ENCODE measurements at regions not wholly inside any gene's neighbourhood (a gene's known extent, or its start where the extent isn't known, plus 50 kb on each side); places are given as distances from the start of the nearest gene placed in this dataset.

DNA sequence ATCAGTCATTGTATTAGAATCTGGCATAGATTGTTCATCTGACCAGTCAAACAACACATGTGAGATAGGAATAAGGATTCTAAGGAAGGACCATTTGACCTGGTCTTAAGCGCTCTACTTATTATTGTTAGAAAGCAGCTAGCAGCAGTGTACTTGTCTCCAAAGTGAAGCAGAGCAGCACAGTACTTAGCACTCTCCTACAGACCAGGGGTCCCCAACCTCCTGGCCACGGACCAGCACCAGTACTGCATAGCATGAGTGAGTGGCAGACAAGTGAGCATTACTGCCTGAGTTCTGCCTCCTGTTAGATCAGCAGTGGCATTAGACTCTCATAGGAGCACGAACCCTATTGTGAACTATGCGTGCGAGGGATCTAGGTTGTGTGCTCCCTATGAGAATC is 135.9 kb upstream of the SPRY1 start:
- peaks cover 7% of the 10 kb centered on the region for H3K36me3 Mint-ChIP-seq (ENCODE audit: low read depth)
- no peaks in the 10 kb centered on the region for H3K4me1 Mint-ChIP-seq
- H3K9me3 Mint-ChIP-seq, result no peaks in the 10 kb centered on the region
- ChIA-PET CTCF (no interaction called here), POLR2A (no interaction called here)
- H3K27me3 Mint-ChIP-seq, result no peaks in the 10 kb centered on the region
- no peak for DNase-seq
- no peak overlapping the region for H3K4me3 Mint-ChIP-seq
- no peak overlapping the region for H3K27ac Mint-ChIP-seq

DNA sequence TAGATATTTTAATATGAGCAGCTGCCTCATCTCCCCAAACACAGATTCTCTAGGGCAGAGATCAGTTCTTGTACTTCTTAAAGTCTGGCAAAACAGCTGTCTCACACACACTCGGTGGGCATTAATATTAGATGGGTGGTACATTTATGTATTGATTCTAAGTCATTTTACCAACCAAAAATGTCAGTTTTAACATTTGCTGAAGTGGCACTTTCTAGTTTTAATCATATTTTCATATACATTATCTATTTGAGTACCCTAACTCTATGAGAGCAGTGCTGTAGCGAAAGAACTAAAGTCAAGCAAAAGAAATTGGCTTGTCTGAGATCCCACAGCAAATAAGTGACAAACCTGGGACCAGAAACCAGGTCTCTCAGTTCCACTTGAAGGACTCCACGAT is 134.5 kb upstream of the SPRY1 start:
- Mint-ChIP-seq H3K4me3 (no peak overlapping the region), H3K36me3 (ENCODE audit: low read depth) (peaks cover 5% of the 10 kb centered on the region), H3K4me1 (no peaks in the 10 kb centered on the region), H3K9me3 (no peaks in the 10 kb centered on the region), H3K27ac (no peak overlapping the region), H3K27me3 (no peaks in the 10 kb centered on the region)
- no peak for DNase-seq
- CTCF ChIA-PET, result no interaction called here
- POLR2A ChIA-PET, result no interaction called here

- ChIA-PET POLR2A (no interaction called here), CTCF (no interaction called here)
- H3K27me3 Mint-ChIP-seq, result no peaks in the 10 kb centered on the region
- no peak overlapping the region for H3K27ac Mint-ChIP-seq
- H3K4me1 Mint-ChIP-seq, result no peaks in the 10 kb centered on the region
- DNase-seq, result no peak
- H3K9me3 Mint-ChIP-seq, result no peaks in the 10 kb centered on the region
- H3K36me3 Mint-ChIP-seq (ENCODE audit: low read depth), result peaks cover 2% of the 10 kb centered on the region
- no peak overlapping the region for H3K4me3 Mint-ChIP-seq
These were observed 131.2 kb upstream of the SPRY1 start for GRCh38 chr4:123265443-123265842.

GRCh38 chr4:123266221-123266620 is 130.4 kb upstream of the SPRY1 start:
- ChIA-PET CTCF (no interaction called here), POLR2A (no interaction called here)
- no peak overlapping the region for H3K27ac Mint-ChIP-seq
- no peaks in the 10 kb centered on the region for H3K27me3 Mint-ChIP-seq
- DNase-seq, result no peak
- no peak overlapping the region for H3K4me3 Mint-ChIP-seq
- H3K36me3 Mint-ChIP-seq (ENCODE audit: low read depth), result peaks cover under 1% of the 10 kb centered on the region
- no peaks in the 10 kb centered on the region for H3K9me3 Mint-ChIP-seq
- H3K4me1 Mint-ChIP-seq, result no peaks in the 10 kb centered on the region

- H3K27ac Mint-ChIP-seq, result no peak overlapping the region
- H3K4me3 Mint-ChIP-seq, result no peak overlapping the region
- no peaks in the 10 kb centered on the region for H3K4me1 Mint-ChIP-seq
- no peaks in the 10 kb centered on the region for H3K27me3 Mint-ChIP-seq
- ChIA-PET CTCF (no interaction called here), POLR2A (no interaction called here)
- no peak for DNase-seq
- no peaks in the 10 kb centered on the region for H3K9me3 Mint-ChIP-seq
- no peaks in the 10 kb centered on the region for H3K36me3 Mint-ChIP-seq (ENCODE audit: low read depth)
These were observed 117.8 kb upstream of the SPRY1 start for GRCh38 chr4:123278755-123279154.

- DNase-seq, result no peak
- Mint-ChIP-seq H3K27me3 (no peaks in the 10 kb centered on the region), H3K9me3 (no peaks in the 10 kb centered on the region), H3K4me3 (no peak overlapping the region), H3K4me1 (no peaks in the 10 kb centered on the region), H3K36me3 (ENCODE audit: low read depth) (no peaks in the 10 kb centered on the region), H3K27ac (no peak overlapping the region)
- CTCF ChIA-PET, result no interaction called here
- POLR2A ChIA-PET, result no interaction called here
These were observed 113.2 kb upstream of the SPRY1 start for GRCh38 chr4:123283371-123283895.

DNA sequence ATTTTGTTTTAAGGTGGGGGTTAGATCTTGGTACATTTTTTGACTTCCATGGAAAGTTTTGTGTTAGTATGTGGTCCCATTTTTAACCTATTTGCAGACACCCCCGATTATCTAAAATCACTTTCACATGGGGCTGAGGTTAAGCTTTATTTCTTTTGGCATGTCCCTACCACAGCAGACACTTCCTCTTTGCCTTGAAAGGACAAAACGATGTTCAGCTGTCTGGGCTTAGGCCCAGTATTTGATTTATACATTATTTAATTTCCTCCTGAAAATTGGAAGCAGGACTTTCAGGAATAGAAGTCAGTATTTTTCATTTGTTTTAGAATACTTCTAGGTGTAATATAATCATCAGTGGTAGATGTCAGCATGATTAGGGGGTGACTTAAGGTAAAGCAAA is 112.4 kb upstream of the SPRY1 start:
- Mint-ChIP-seq H3K27me3 (no peaks in the 10 kb centered on the region), H3K36me3 (ENCODE audit: low read depth) (no peaks in the 10 kb centered on the region), H3K9me3 (peaks cover 2% of the 10 kb centered on the region), H3K4me3 (no peak overlapping the region), H3K4me1 (no peaks in the 10 kb centered on the region), H3K27ac (no peak overlapping the region)
- POLR2A ChIA-PET, result no interaction called here
- CTCF ChIA-PET, result no interaction called here
- no peak for DNase-seq

DNA sequence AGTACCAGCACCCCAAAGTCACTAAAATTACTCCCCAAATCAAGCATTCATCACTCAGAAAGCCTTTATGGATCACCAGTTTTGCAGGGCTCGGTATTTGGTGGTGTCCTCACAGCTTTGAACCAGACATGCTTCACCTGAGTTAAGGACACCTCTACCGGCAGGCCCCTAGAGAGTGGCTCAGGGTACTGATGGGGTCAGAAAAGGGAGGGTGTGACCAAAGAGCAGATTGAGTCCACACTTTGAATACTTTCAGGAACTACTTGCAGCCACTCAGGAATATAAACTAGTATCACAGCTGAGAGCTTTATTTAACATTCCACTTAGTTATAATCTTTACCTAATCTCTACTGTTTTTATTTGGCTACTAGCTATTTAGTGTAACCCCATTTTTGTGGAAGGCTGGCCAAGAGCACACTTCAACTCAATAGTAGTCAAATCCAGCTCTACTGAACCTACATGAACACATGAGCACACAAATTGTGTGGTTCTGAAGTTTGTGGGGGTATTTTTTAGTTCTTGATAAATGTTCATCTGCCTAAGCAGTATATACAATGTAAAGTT is 109.6 kb upstream of the SPRY1 start:
- DNase-seq, result no peak
- CTCF ChIA-PET, result no interaction called here
- Mint-ChIP-seq H3K9me3 (peaks cover 22% of the 10 kb centered on the region), H3K27me3 (no peaks in the 10 kb centered on the region), H3K36me3 (ENCODE audit: low read depth) (peaks cover 19% of the 10 kb centered on the region), H3K4me1 (no peaks in the 10 kb centered on the region), H3K27ac (no peak overlapping the region), H3K4me3 (no peak overlapping the region)
- POLR2A ChIA-PET, result no interaction called here

DNA sequence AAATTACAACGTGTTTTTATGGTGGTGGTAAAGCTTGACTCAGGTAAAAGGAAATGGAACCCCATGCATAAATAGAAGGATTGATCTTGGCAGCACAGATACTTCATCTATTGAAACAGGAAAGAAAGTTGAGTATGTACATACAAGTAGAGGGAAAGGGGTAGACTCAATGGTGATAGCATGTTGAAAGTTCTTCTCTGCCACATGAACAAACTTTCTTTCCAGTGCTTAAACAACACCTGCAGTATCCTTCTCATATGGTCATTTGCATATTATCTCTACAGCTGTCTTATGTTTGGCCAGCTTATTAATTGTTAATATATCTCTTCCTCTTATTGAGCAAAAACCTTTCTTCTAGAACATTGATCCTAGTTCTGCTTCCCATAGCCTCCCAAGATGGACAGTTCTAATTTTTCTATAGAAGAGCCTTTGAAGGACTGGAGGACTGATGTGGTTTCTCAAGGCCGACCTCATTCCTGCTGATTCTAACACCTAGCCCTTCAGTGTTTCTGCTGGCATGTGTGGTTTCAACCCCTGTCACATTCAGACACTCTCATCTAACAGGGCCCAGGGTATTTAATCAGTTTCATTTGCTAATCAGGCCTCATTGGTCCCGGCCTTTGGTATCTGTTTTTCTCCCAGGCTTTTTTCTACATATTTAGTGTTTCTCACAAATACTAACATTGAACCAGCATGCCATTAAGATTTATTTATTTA is 108.1 kb upstream of the SPRY1 start:
- POLR2A ChIA-PET, result no interaction called here
- no peaks in the 10 kb centered on the region for H3K4me1 Mint-ChIP-seq
- CTCF ChIA-PET, result no interaction called here
- H3K9me3 Mint-ChIP-seq, result peaks cover 25% of the 10 kb centered on the region
- DNase-seq, result no peak
- H3K4me3 Mint-ChIP-seq, result no peak overlapping the region
- no peak overlapping the region for H3K27ac Mint-ChIP-seq
- H3K36me3 Mint-ChIP-seq (ENCODE audit: low read depth), result peaks cover 23% of the 10 kb centered on the region
- H3K27me3 Mint-ChIP-seq, result no peaks in the 10 kb centered on the region

DNA sequence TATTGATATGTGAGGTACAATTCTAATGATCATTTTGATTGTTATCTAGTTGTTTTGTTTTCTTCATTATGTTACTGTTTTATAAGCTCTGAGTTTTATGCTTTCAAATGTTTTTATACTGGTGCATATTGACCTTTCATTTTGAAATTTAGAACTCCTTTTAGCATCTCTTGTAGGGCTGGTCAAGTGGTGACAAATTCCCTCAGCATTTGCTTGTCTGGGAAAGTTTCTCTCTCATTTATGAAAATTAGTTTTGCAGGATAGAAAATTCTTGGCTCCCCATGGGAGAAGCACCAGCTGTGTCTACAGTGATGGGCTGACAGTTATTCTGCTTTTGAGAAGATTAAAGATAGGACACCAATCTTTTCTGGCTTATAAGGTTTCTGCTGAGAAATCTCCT is 105.3 kb upstream of the SPRY1 start:
- no peak overlapping the region for H3K4me3 Mint-ChIP-seq
- H3K9me3 Mint-ChIP-seq, result peaks cover 25% of the 10 kb centered on the region
- H3K27ac Mint-ChIP-seq, result no peak overlapping the region
- CTCF ChIA-PET, result no interaction called here
- H3K4me1 Mint-ChIP-seq, result no peaks in the 10 kb centered on the region
- POLR2A ChIA-PET, result no interaction called here
- H3K27me3 Mint-ChIP-seq, result no peaks in the 10 kb centered on the region
- no peak for DNase-seq
- peaks cover 28% of the 10 kb centered on the region for H3K36me3 Mint-ChIP-seq (ENCODE audit: low read depth)

DNA sequence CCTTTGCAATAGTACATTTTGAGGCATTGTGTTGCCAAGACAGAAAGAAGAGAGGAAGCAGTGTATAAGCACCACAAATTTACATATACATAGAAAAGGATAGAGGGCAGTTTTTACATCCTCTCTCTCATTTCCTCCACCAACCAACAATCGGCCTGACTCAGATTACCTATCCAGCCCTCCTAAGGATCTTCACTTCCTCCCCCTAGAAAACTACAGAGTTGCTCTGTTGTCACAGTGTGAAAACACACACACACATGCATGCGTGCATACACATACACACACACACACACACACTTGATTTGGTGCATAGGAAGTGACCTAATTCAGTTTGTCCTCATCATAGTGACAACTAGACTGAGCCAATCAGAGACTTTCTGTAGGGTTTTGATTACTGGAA is 98.8 kb upstream of the SPRY1 start:
- Mint-ChIP-seq H3K27me3 (no peaks in the 10 kb centered on the region), H3K9me3 (no peaks in the 10 kb centered on the region), H3K36me3 (ENCODE audit: low read depth) (peaks cover 6% of the 10 kb centered on the region), H3K4me1 (peaks cover 2% of the 10 kb centered on the region), H3K27ac (no peak overlapping the region), H3K4me3 (no peak overlapping the region)
- CTCF ChIA-PET, result no interaction called here
- POLR2A ChIA-PET, result no interaction called here
- no peak for DNase-seq

DNA sequence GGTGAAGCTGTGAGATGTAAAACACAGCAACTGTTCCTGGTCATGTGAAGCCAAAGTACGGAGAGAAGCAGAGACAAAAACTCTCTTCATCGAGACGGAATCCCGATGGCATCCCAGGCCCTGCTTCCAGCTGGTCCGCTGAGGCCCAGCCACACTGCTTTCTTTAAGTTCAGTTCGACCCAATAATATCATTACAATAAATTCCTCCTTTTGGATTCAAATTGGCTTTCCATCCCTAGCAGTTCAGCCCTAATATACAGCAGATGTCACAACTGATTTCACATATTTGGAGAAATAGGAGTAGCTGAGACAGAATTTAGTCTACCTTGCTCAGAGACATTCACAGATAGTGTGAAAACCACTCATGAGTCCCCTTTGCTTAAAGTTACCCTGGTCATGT is 98.3 kb upstream of the SPRY1 start:
- Mint-ChIP-seq H3K36me3 (ENCODE audit: low read depth) (peaks cover 6% of the 10 kb centered on the region), H3K9me3 (no peaks in the 10 kb centered on the region), H3K4me1 (peaks cover 2% of the 10 kb centered on the region), H3K27me3 (no peaks in the 10 kb centered on the region), H3K27ac (no peak overlapping the region), H3K4me3 (no peak overlapping the region)
- no peak for DNase-seq
- ChIA-PET POLR2A (no interaction called here), CTCF (no interaction called here)

GRCh38 chr4:123298801-123299200 is 97.8 kb upstream of the SPRY1 start:
- no peaks in the 10 kb centered on the region for H3K9me3 Mint-ChIP-seq
- ChIA-PET POLR2A (no interaction called here), CTCF (no interaction called here)
- H3K27ac Mint-ChIP-seq, result no peak overlapping the region
- no peaks in the 10 kb centered on the region for H3K27me3 Mint-ChIP-seq
- H3K4me1 Mint-ChIP-seq, result peaks cover 2% of the 10 kb centered on the region
- H3K4me3 Mint-ChIP-seq, result no peak overlapping the region
- H3K36me3 Mint-ChIP-seq (ENCODE audit: low read depth), result peaks cover 6% of the 10 kb centered on the region
- no peak for DNase-seq

DNA sequence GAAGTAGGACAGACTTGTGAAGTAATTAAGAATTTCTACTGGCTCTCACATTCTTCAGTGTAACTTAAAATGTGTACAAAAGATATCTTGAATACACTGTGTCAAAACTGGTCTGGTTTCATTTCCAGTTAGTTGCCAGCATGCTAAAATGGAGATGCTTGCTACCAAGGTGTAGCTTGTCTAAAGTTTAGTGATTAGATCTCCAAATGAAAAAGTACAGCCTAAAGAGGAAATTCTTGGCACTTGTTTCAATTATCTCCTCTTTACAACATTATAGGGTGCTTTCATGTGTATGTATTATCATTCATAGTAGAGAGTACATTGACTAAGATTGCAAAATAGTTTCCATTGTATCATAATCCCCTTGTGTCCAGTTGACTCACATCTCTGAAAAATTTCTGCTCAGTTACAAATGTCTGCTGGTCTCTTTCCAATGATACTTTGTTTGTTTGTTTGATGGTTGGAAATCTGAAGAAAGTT is 97.3 kb upstream of the SPRY1 start:
- H3K4me1 Mint-ChIP-seq, result peaks cover 2% of the 10 kb centered on the region
- CTCF ChIA-PET, result no interaction called here
- H3K4me3 Mint-ChIP-seq, result no peak overlapping the region
- H3K9me3 Mint-ChIP-seq, result no peaks in the 10 kb centered on the region
- H3K27me3 Mint-ChIP-seq, result no peaks in the 10 kb centered on the region
- POLR2A ChIA-PET, result no interaction called here
- peaks cover 4% of the 10 kb centered on the region for H3K36me3 Mint-ChIP-seq (ENCODE audit: low read depth)
- no peak overlapping the region for H3K27ac Mint-ChIP-seq
- DNase-seq, result no peak
